Stromal cell of bone marrow (primary cell): ENCODE measurements at regions not wholly inside any gene's neighbourhood (a gene's known extent, or its start where the extent isn't known, plus 50 kb on each side); places are given as distances from the start of the nearest gene placed in this dataset.
A peak's percentile ranks its signal among the peaks of the same experiment; 100 is the strongest.
"Not testable (repeated sequence)": the region's sequence is repeated elsewhere in the genome, so short reads cannot be mapped to it uniquely, and the experiment has no call there.

ENCODE experiments used
- DNase-seq: peaks from one replicate; pipeline ENCODE4 v3.0.0-alpha.2; 2012; ENCODE audit warnings: low read depth

DNA sequence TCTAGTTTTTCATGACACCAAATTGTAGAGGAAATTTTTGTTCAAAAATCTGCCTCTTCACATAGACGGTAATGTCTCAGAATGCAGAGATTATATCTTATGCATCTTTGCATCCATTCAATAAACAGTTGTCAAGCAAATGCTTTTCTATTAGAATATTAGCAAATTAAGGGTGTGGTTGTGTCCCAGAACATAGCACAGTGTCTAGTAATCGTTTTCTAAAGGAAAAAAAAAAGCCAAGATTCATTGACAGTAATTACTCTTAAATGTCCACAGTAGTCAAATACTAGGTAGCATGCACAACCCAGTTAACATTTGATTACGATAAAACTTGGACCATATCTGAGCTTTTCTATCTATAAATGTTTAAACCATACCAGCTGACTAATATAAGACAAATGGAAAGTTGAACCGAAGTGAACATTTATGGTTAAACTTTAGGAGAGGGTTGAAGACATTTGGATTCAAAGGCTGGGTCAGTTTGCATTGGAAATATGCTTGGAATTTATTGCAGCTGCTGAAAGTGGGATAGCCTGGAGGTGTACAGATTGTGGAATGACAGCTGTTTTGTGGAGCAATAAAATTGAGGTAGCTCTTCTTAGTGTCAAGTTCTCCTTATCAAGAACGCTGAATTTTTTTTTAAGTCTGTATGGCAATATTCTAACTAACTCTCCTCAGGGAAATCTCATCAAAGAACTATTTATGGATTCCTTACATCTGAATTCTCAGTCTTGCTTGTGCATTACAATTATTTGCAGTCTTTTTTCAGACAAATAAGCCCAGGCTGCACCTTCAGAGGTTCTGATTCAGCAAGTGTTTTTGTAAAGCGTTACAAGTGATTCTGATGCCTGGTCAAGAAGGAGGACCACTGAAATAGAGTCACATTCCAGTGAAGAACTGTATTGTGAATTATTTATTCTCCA lies 66.7 kb upstream of the ATP2B1 start:
- no peak for DNase-seq

DNA sequence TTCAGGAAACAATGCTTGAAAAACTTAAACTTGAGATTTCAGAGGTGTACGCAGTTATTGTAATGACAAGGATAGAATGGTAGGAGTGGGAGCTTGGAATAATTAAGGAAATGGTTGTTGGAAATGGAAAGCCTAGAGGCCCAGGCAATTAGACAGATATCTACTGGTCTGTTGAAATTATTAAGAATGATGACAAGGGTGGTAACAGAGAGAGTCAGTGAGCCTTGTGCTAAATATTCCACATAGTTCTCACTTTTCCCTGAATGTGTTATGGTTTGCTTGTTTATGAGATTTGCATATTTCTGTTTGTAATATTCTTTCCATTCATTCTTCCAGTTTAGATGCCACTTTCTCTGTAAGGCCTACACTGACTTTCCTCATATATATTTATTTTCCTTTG lies 66.0 kb upstream of the ATP2B1 start:
- no peak for DNase-seq

DNA sequence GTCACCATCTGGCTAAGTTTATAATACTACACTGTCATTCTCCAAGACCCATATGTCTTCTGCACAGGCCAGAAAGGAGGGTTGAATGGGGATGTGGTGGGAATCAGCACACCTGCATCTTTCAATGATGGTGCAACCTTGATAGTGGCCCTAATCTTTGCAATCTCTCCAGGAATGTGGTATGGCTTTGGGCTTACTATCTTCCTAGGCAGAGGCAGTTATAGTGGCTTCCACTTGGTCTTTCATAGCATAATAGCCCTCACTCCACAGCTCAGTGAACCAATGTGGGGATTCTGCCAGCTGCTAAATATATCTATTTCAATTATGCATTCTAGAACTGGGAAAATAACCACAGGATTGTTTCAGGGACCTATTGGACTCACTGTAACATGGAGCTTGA lies 61.8 kb upstream of the ATP2B1 start:
- peak; percentile 21 for DNase-seq

DNA sequence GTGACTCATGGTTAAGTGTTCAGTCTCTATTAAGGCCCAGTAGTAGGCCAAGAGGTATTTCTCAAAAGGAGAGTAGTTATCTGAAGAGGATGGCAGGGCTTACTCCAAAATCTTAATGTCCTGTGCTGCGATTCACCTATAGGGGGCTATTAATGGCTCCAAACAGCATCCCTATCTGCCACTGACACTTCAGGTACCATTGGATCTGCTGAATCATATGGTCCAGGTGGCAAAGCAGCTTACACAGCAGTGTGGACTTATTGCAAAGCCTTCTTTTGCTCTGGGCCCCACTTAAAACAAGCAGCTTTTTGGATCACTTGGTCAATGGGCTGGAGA lies 60.8 kb upstream of the ATP2B1 start:
- no peak for DNase-seq

DNA sequence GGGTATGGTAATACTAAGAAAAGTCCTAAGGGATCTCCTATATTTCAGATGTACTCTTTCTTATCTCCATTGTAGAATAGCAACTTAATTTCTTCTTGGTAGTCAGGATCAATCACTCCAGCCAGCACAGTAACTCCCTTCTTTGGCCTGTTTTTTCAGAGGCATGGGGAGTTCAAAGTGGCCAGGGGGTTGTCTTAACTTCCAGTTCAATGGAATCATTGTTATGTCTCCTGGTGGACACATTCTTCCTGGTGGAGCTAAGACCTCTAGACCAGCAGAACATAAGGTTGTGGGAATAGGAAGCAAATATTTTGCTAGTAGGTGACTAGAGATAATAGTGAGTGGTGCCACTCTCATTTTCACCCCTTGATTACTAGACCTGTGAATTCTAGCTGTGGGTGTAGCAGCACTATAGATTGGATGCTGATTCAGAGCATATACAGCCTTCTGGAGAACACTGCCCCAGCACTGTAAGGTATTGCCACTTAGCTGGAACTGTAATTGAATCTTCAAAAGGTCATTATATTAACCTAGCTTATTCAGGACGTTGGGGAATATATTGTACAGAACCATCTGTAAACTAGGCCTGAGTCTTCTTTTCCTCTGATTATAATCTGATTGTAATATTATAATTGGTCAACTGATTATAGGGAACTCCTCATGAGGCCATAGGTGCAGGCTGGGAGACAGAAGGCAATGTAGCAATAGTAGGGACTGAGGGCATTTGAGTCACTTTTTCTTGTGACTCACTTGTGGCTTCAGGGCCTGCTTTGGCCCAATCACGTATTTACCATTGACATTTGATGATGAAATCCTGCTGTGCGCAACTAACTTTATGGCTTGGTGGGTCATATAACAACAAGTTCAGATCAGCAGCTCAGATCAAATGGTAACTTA lies 60.2 kb upstream of the ATP2B1 start:
- peak; percentile 97 for DNase-seq

DNA sequence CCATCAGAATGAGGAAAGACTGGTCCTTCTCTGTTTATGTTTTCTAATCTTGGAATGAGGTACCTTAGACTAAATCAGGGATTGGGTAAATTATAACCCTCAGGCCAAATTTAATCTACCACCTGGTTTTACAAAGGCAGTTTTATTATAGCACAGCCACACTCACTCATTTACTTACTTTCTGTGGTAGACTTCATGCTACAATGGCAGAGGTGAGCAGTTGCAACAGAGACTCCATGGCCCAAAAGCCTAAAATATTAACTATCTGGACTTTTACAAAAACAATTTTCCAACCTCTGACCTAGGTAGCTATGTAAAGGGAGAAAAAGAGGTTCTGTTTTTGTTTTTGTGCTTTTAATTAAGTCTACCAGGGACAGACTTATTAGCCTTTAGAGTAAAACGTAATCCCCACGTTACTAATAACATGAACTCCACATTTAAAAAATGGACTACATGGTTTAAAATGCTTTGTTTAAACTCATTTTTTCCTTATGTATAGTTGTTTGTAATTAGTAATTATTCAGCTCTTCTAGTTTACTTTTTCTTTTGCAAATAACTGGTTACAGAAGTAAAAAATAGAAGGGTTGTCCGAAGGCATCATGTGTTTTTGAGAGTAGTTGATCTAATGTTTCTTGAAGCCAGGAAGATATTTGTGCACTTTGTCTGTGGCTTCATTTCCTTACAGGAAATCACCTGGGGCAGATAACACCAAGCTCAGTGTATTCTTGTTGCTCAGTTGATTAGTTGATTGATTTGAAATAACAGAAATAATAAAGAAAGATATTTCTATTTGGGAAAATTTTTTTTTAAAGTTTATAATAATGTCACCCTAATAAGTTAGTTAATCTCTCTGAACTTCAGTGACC lies 57.6 kb upstream of the ATP2B1 start:
- no peak for DNase-seq

DNA sequence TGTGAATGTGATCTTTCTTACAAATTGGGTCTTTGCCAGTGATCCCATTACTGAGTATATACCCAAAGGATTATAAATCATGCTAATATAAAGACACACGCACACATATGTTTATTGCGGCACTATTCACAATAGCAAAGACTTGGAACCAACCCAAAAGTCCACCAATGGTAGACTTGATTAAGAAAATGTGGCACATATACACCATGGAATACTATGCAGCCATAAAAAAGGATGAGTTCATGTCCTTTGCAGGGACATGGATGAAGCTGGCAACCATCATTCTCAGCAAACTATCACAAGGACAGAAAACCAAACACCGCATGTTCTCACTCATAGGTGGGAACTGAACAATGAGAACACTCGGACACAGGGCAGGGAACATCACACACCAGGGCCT lies 55.5 kb upstream of the ATP2B1 start:
- DNase-seq, result not testable (repeated sequence)

DNA sequence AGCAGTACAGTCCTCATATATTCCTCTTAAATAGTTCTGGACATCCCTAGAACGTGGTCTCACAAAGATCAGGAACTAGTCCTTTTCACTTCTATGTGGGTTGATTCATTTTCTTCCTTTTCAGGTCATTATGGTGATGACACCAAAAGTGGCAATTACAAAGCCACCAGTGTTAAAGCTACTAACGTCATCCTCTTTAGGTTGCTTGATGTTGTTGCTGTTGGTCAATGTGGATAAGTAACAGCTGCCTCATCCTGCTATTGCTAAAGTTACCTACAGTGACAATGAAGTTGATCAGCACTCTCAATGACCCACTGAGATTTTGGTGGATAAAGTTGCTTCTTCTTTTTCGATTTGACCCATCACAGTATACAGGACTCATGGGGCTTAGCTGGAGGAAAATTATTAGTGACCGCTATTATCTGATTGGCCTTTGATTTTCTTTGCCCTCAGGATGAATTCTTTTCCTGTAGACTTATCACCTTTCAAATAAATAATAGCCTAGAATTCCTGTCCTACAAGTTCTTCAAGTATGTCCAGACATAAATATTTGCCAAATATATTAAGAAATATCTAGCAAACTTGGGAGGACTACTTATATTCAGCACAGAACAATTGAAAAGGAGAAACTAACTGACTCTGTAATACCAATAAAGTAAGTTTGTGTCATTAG lies 54.0 kb upstream of the ATP2B1 start:
- no peak for DNase-seq

DNA sequence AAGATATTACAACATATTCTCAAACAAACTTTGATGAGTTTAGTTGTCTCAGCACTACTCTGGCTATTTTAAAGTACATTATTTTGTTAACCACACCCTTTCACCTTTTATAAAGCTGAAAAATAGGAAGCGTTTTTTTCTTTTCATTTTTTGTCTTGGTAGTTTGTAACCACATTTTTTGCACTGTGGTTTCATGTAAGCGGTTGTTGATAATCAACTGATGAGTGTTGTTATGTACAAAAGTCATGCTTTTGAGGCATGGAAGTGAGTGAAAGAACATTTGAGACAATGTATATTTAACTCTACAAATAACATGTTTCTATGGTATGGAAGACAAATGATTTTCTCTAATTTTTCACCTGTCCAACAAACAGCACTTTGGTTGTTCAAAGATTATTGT lies 52.1 kb upstream of the ATP2B1 start:
- DNase-seq, result no peak
